ENCODE measurements at regions not wholly inside any gene's neighbourhood (a gene's known extent, or its start where the extent isn't known, plus 50 kb on each side); places are given as distances from the start of the nearest gene placed in this dataset.

GRCh38 chr2:120919771-120920453 is 184.2 kb downstream of the GLI2 start:
- TF ChIP-seq CTCF (IDR thresholded peaks at IDR 0.05; ENCODE audit: insufficient read depth, missing control alignments) = no peak
- no peak for DNase-seq (ENCODE audit: insufficient read length, low spot score)
- FAIRE-seq = no peak

GRCh38 chr2:120920454-120921148 is 184.9 kb downstream of the GLI2 start:
- DNase-seq (ENCODE audit: insufficient read length, low spot score) = no peak
- no peak for FAIRE-seq
- TF ChIP-seq CTCF (IDR thresholded peaks at IDR 0.05; ENCODE audit: insufficient read depth, missing control alignments) = no peak

GRCh38 chr2:120921457-120921856 is 185.8 kb downstream of the GLI2 start:
- DNase-seq (ENCODE audit: insufficient read length, low spot score) (no peak), FAIRE-seq (no peak)
- no peak for TF ChIP-seq CTCF (IDR thresholded peaks at IDR 0.05; ENCODE audit: insufficient read depth, missing control alignments)

- TF ChIP-seq CTCF (IDR thresholded peaks at IDR 0.05; ENCODE audit: insufficient read depth, missing control alignments) = no peak
- DNase-seq (ENCODE audit: insufficient read length, low spot score) (no peak), FAIRE-seq (no peak)
These were observed 187.1 kb downstream of the GLI2 start for GRCh38 chr2:120922571-120923332.

GRCh38 chr2:120923426-120923825 is 187.8 kb downstream of the GLI2 start:
- no peak for TF ChIP-seq CTCF (IDR thresholded peaks at IDR 0.05; ENCODE audit: insufficient read depth, missing control alignments)
- FAIRE-seq (no peak), DNase-seq (ENCODE audit: insufficient read length, low spot score) (no peak)

- DNase-seq (ENCODE audit: insufficient read length, low spot score) (no peak), FAIRE-seq (no peak)
- no peak for TF ChIP-seq CTCF (IDR thresholded peaks at IDR 0.05; ENCODE audit: insufficient read depth, missing control alignments)
These were observed 189.3 kb downstream of the GLI2 start for GRCh38 chr2:120924924-120925323.

All from D721Med (cell line).